ENCODE measurements at regions not wholly inside any gene's neighbourhood (a gene's known extent, or its start where the extent isn't known, plus 50 kb on each side); places are given as distances from the start of the nearest gene placed in this dataset.

- H3K4me3 ChIP-seq (ENCODE audit: low read length): no peak overlapping the region
- DNase-seq (ENCODE audit: low read depth): no peak
- TF ChIP-seq, protein P1, sequence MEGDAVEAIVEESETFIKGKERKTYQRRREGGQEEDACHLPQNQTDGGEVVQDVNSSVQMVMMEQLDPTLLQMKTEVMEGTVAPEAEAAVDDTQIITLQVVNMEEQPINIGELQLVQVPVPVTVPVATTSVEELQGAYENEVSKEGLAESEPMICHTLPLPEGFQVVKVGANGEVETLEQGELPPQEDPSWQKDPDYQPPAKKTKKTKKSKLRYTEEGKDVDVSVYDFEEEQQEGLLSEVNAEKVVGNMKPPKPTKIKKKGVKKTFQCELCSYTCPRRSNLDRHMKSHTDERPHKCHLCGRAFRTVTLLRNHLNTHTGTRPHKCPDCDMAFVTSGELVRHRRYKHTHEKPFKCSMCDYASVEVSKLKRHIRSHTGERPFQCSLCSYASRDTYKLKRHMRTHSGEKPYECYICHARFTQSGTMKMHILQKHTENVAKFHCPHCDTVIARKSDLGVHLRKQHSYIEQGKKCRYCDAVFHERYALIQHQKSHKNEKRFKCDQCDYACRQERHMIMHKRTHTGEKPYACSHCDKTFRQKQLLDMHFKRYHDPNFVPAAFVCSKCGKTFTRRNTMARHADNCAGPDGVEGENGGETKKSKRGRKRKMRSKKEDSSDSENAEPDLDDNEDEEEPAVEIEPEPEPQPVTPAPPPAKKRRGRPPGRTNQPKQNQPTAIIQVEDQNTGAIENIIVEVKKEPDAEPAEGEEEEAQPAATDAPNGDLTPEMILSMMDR (conservative IDR thresholded peaks at IDR 0.05; ENCODE audit: low read depth, low read length): no peak
These were observed 270.4 kb downstream of the ZBBX start for GRCh38 chr3:167109746-167110145.

DNA sequence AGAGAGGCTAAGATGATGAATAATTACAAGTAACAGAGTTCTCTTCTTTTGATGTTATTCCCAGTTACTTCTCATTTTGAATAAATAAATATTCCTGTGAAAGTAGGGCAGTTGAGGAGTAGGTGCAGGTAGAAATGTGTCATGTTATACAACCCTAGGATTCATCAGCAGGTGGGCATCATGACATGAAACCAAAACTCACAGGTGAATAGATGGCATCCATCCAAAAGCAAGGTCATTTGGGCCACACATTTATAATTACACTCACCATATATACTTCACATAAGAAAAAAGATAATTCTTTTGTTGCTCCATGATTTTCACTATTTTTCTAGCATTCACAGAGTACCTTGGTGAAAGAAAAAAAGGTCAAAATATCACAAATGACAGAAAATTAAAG, 273.6 kb downstream of the ZBBX start:
- no peak for DNase-seq (ENCODE audit: low read depth)
- TF ChIP-seq, protein P1 (conservative IDR thresholded peaks at IDR 0.05; ENCODE audit: low read depth, low read length): no peak
- H3K4me3 ChIP-seq (ENCODE audit: low read length): no peak overlapping the region

- DNase-seq (ENCODE audit: low read depth): no peak
- H3K4me3 ChIP-seq (ENCODE audit: low read length): no peak overlapping the region
- TF ChIP-seq, protein P1 (conservative IDR thresholded peaks at IDR 0.05; ENCODE audit: low read depth, low read length): peak; percentile 18
These were observed 278.0 kb downstream of the ZBBX start for GRCh38 chr3:167102071-167102470.

- TF ChIP-seq, protein P1 (conservative IDR thresholded peaks at IDR 0.05; ENCODE audit: low read depth, low read length): no peak
- DNase-seq (ENCODE audit: low read depth): no peak
These were observed 279.4 kb downstream of the ZBBX start for GRCh38 chr3:167100651-167101050.

DNA sequence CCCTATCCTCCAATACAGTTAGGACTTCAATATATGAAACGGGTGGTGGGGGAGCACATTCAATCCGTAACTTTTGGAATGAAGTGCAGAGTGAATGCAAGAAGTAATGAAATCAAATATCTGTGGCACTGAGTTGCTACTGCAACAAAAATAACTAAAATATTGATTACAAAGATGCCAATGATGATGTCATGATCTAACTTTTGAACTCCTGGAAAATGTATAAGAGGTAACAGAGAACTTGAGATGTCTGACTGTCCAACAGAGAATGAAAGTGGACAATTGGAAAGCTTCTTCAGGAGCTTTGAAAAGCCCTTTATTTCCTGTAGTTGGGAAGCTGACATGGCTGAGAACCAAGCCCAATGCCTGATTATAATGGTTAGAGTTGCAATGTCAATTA, 279.9 kb downstream of the ZBBX start:
- TF ChIP-seq, protein P1 (conservative IDR thresholded peaks at IDR 0.05; ENCODE audit: low read depth, low read length): no peak
- no peak for DNase-seq (ENCODE audit: low read depth)
- no peak overlapping the region for H3K4me3 ChIP-seq (ENCODE audit: low read length)

More at GRCh38 chr3:167100651-167101050, 279.4 kb downstream of the ZBBX start:
- H3K4me3 ChIP-seq (ENCODE audit: low read length): no peak overlapping the region

DNA sequence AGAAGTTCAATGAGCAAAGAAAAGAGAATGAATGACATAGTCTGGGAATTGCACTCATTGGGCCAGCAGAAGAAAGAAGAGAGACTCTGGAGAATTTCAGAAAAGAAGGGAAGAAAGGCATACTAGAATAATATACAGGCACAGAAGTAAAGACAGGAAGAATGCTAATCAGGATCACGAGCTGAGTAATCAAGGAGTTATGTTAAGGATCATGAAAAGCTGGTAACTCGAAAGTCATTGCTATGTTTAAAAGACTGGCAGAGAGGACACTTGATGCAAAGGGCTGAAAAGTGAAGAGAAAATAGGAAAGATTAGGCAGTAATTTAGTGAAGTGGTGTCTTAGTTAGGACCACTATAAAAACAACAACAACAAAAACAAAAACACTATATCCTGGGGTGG, 284.1 kb downstream of the ZBBX start:
- no peak overlapping the region for H3K4me3 ChIP-seq (ENCODE audit: low read length)
- TF ChIP-seq, protein P1 (conservative IDR thresholded peaks at IDR 0.05; ENCODE audit: low read depth, low read length): no peak
- peak; percentile 48 for DNase-seq (ENCODE audit: low read depth)

DNA sequence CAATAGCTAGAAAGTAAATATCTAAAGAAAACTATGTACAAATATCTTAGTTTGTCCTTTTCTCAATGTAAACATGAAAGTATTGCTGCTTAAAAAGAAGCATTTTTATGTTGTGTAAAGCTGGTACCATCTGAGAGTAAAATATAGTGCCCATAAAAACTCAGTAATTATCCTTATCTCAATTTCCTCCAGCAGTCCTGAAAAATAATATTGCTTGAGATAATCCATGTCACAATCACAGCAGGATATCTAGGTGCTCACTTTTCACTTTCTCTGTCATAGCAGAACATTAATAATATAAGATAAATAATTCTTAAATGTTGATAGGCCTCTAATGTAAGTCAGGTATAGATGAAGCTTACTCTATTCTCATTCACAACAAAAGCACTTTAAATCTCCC, 285.5 kb downstream of the ZBBX start:
- H3K4me3 ChIP-seq (ENCODE audit: low read length): no peak overlapping the region
- TF ChIP-seq, protein P1 (conservative IDR thresholded peaks at IDR 0.05; ENCODE audit: low read depth, low read length): no peak
- DNase-seq (ENCODE audit: low read depth): no peak
